DND-41 (cell line): ENCODE measurements at regions not wholly inside any gene's neighbourhood (a gene's known extent, or its start where the extent isn't known, plus 50 kb on each side); places are given as distances from the start of the nearest gene placed in this dataset.

Experiments used
- ATAC-seq: fragments of 200-7000 bp; cut with Tn5 transposase; 3 replicates; pipeline ENCODE4 v1.9.1; 2021; ENCODE audit warnings: low read depth; ENCODE audit not compliant: insufficient read depth
- DNase-seq: peaks from one replicate; pipeline ENCODE4 v3.0.0-alpha.2; 2020
- H2AFZ ChIP-seq: 2 replicates; pipeline ENCODE4 v1.6.0; 2012; ENCODE audit warnings: low read depth, low read length
- H3K27ac ChIP-seq: 2 replicates; pipeline ENCODE4 v1.5.1; 2012; ENCODE audit warnings: low read length, inconsistent platforms
- H3K27me3 ChIP-seq: fragments of 200-600 bp; sonication (generic); 2 replicates; pipeline ENCODE4 v1.6.0; 2012; ENCODE audit warnings: low read length, mild to moderate bottlenecking, inconsistent platforms; ENCODE audit not compliant: insufficient read depth, poor library complexity
- H3K36me3 ChIP-seq: 2 replicates; pipeline ENCODE4 v1.5.1; 2012; ENCODE audit warnings: low read length, inconsistent platforms; ENCODE audit not compliant: insufficient read depth
- H3K4me1 ChIP-seq: 2 replicates; pipeline ENCODE4 v1.5.1; 2012; ENCODE audit warnings: mild to moderate bottlenecking, low read length; ENCODE audit not compliant: insufficient read depth
- H3K4me2 ChIP-seq: 2 replicates; pipeline ENCODE4 v1.6.0; 2012; ENCODE audit warnings: mild to moderate bottlenecking, moderate library complexity, low read length, inconsistent platforms; ENCODE audit not compliant: insufficient read depth
- H3K4me3 ChIP-seq, 2 experiments: fragments of 200-600 bp in 1 of 2; shearing (Covaris generic) in 1 of 2; 2 replicates each; pipeline ENCODE4 v1.5.1; 2012 to 2016; ENCODE audit warnings: inconsistent platforms in 2 of 2, low read length in 2 of 2, mild to moderate bottlenecking in 2 of 2, low read depth in 1 of 2, moderate library complexity in 1 of 2
- H3K79me2 ChIP-seq: 2 replicates; pipeline ENCODE4 v1.6.0; 2012; ENCODE audit warnings: low read length, inconsistent platforms; ENCODE audit not compliant: insufficient read depth
- H3K9ac ChIP-seq: 2 replicates; pipeline ENCODE4 v1.6.0; 2012; ENCODE audit warnings: low read depth, mild to moderate bottlenecking, inconsistent platforms, low read length, moderate library complexity
- H3K9me3 ChIP-seq: 2 replicates; pipeline ENCODE4 v1.5.1; 2012; ENCODE audit warnings: low read length, moderate library complexity, mild to moderate bottlenecking, inconsistent platforms; ENCODE audit not compliant: insufficient read depth, severe bottlenecking
- H4K20me1 ChIP-seq: 2 replicates; pipeline ENCODE4 v1.6.0; 2012; ENCODE audit warnings: low read length; ENCODE audit not compliant: insufficient read depth
- EZH2 ChIP-seq: IDR thresholded peaks from 3 replicates; pipeline ENCODE4 v1.6.1; 2012; ENCODE audit warnings: borderline replicate concordance, low read depth, mild to moderate bottlenecking, moderate library complexity, low read length, inconsistent platforms; ENCODE audit not compliant: severe bottlenecking
- TF ChIP-seq, protein P1 (sequence below): IDR thresholded peaks from 2 replicates; pipeline ENCODE4 v1.5.1; 2012; ENCODE audit warnings: borderline replicate concordance, low read length, moderate library complexity, mild to moderate bottlenecking; ENCODE audit not compliant: poor library complexity, severe bottlenecking; ENCODE audit errors: extremely low read depth

DNA sequence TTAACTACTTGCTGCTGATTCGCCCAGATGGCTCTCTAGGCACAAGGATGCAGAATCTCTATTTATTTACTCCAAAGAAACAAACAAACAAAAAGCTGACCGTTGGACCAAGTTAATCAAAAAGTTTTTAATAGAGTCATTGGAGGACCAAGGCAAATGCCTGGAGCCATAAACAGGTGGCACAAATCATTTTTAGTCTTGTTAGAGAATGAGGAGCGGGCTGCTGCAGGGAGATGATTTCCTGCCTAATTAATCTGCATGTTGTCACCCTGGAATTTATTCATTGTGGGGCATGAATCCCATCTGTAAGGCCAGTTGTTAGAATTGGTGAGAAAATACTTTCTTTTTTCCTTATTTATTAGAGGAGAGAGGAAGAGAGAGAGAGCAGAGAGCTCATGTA lies 147.4 kb upstream of the GATB start:
- H3K36me3 ChIP-seq = no peaks in the 10 kb centered on the region
- no peaks in the 10 kb centered on the region for H3K79me2 ChIP-seq
- H3K9ac ChIP-seq = no peak overlapping the region
- H2AFZ ChIP-seq = no peak overlapping the region; the same call in 1 of the 2 replicates
- H3K4me1 ChIP-seq = no peaks in the 10 kb centered on the region
- no peaks in the 10 kb centered on the region for H3K27me3 ChIP-seq
- ATAC-seq = no peak
- DNase-seq = no peak
- no peak for TF ChIP-seq EZH2
- TF ChIP-seq, protein P1, sequence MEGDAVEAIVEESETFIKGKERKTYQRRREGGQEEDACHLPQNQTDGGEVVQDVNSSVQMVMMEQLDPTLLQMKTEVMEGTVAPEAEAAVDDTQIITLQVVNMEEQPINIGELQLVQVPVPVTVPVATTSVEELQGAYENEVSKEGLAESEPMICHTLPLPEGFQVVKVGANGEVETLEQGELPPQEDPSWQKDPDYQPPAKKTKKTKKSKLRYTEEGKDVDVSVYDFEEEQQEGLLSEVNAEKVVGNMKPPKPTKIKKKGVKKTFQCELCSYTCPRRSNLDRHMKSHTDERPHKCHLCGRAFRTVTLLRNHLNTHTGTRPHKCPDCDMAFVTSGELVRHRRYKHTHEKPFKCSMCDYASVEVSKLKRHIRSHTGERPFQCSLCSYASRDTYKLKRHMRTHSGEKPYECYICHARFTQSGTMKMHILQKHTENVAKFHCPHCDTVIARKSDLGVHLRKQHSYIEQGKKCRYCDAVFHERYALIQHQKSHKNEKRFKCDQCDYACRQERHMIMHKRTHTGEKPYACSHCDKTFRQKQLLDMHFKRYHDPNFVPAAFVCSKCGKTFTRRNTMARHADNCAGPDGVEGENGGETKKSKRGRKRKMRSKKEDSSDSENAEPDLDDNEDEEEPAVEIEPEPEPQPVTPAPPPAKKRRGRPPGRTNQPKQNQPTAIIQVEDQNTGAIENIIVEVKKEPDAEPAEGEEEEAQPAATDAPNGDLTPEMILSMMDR = no peak
- no peak overlapping the region for H3K4me2 ChIP-seq
- no peak overlapping the region for H3K4me3 ChIP-seq
- H3K9me3 ChIP-seq = peaks cover 3% of the 10 kb centered on the region
- no peaks in the 10 kb centered on the region for H4K20me1 ChIP-seq
- H3K27ac ChIP-seq = no peak overlapping the region

DNA sequence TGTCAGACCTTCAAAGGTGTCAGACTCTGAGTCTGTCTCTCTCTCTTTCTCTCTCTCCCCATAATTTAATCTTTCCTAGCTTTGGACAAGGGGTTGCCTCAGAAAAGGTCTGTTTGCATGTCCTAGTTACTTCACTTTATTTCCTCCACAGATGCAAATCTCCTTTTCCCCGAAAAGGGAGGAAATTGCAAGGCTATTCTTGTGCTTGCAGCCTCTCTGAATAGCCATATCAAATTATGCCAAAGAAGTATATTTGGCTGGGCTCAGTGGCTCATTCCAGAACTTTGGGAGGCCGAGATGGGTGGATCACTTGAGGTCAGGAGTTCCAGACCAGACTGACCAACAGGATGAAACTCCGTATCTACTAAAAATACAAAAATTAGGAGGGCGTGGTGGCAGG lies 145.6 kb upstream of the GATB start:
- no peaks in the 10 kb centered on the region for H3K27me3 ChIP-seq
- H3K36me3 ChIP-seq = no peaks in the 10 kb centered on the region
- H4K20me1 ChIP-seq = no peaks in the 10 kb centered on the region
- no peak overlapping the region for H3K27ac ChIP-seq
- H3K9me3 ChIP-seq = peaks cover 7% of the 10 kb centered on the region
- H3K4me1 ChIP-seq = no peaks in the 10 kb centered on the region
- H3K79me2 ChIP-seq = no peaks in the 10 kb centered on the region
- no peak for TF ChIP-seq EZH2
- TF ChIP-seq, protein P1 = no peak
- no peak overlapping the region for H2AFZ ChIP-seq
- H3K4me3 ChIP-seq = no peak overlapping the region
- ATAC-seq = no peak
- H3K9ac ChIP-seq = no peak overlapping the region
- H3K4me2 ChIP-seq = no peak overlapping the region
- DNase-seq = no peak

DNA sequence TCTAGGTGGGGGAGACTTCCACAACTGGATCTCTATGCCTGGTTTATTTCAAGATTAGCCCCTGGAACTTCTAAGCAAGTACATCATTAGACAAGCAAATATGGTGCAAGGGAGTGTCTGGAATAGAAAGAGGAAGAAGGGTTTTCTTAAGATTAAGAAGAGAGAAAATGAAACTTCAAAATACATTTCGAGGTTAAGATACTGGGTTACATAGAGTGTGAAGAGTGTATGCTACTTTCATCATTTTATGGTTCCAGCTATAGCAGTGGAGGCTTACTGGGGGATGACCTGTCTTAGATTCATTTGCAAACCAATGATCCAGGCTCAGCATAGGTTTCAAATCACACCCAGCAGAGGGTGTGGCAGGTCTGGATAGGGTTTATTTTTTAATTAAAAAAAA lies 144.4 kb upstream of the GATB start:
- ATAC-seq (no peak), DNase-seq (no peak)
- H2AFZ ChIP-seq = no peak overlapping the region
- H3K9ac ChIP-seq = no peak overlapping the region
- H3K9me3 ChIP-seq = peaks cover 10% of the 10 kb centered on the region
- no peak for TF ChIP-seq EZH2
- TF ChIP-seq, protein P1 = no peak
- no peak overlapping the region for H3K27ac ChIP-seq
- H3K4me1 ChIP-seq = no peaks in the 10 kb centered on the region
- H3K36me3 ChIP-seq = no peaks in the 10 kb centered on the region
- H3K79me2 ChIP-seq = no peaks in the 10 kb centered on the region
- H3K27me3 ChIP-seq = no peaks in the 10 kb centered on the region
- no peak overlapping the region for H3K4me3 ChIP-seq
- H3K4me2 ChIP-seq = no peak overlapping the region
- H4K20me1 ChIP-seq = no peaks in the 10 kb centered on the region

DNA sequence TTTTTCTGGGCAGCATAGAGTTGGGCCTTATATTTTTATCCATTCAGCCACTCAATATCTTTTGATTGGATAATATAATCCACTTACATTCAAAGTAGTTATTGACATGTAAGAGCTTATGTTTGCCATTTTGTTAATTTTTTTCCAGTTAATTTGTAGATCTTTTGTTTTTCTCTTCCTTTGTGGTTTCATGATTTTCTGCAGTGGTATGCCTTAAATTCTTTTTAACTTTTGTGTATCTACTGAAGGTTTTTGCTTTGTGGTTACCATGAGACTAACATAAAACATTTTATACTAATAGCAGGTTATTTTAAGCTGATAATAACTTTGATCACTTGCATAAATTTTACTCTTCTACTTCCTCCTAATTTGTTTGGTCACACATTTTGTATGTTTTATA lies 140.8 kb upstream of the GATB start:
- no peak overlapping the region for H3K4me2 ChIP-seq
- no peaks in the 10 kb centered on the region for H3K79me2 ChIP-seq
- TF ChIP-seq, protein P1 = no peak
- TF ChIP-seq EZH2 = no peak
- no peak overlapping the region for H3K4me3 ChIP-seq
- no peak for ATAC-seq
- H4K20me1 ChIP-seq = no peaks in the 10 kb centered on the region
- no peak overlapping the region for H3K9ac ChIP-seq
- peaks cover 14% of the 10 kb centered on the region for H3K9me3 ChIP-seq
- H3K36me3 ChIP-seq = no peaks in the 10 kb centered on the region
- no peak overlapping the region for H2AFZ ChIP-seq
- H3K27ac ChIP-seq = no peak overlapping the region
- no peaks in the 10 kb centered on the region for H3K27me3 ChIP-seq
- H3K4me1 ChIP-seq = no peaks in the 10 kb centered on the region
- no peak for DNase-seq
